CD4-positive, alpha-beta T cell treated with Interleukin-15 for 1 hour (primary cell): ENCODE measurements at regions not wholly inside any gene's neighbourhood (a gene's known extent, or its start where the extent isn't known, plus 50 kb on each side); places are given as distances from the start of the nearest gene placed in this dataset.

Source experiments
- DNase-seq: peaks from one replicate; pipeline ENCODE4 v3.0.0-alpha.2; 2020

DNA sequence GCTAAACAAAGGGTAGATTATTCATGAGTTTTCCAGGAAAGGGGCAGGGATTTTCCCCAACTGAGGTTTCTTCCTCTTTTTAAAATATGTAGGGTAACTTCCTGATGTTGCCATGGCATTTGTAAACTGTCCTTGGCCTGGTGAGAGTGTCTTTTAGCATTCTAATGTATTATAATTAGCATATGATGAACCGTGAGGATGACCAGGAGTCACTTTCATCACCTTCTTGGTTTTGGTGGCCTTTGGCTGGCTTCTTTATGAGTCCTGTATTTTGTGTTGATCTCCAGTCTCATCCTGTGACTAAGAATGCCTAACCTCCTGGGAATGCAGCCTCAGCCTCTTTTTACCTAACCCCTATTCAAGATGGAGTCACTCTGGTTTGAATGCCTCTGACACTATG, 391.0 kb upstream of the LINC00305 start:
- DNase-seq: no peak

DNA sequence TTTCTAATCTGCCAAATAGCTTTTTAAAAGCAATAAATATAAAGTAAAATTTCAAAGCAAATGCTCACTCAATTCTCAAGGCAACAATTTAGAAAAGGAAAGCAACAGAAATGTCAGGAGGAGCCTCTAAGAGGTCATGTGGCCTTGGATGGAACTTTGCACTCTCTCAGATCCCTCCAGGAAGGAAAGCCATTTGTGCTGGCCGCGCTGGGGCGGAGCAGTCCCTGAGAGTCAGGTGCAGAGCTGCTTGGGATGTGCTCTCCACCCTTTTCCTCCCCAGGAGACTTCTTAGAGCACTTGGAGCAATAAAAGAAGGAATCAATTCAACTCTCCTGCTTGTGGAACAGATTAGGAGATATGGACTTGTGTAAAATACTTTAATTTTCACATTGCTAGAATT, 379.8 kb upstream of the LINC00305 start:
- DNase-seq: no peak

DNA sequence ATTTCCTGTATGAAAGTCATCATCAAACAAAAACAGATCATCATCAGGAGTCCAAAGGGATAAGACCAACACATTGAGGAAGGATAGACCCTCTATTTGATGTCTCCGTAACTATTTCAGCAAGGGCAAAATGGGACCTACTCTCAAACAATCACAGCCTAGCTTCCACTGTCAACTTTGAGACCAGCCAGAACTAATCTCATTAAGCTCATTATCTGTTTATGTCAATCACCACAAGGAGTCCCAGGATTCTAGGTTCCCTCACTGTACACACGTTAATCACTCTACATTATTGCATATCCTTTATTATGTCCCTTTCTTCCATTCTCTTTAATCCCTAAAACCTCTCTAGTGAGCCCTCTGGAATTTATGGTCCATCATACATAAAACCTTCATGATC, 370.3 kb upstream of the LINC00305 start:
- no peak for DNase-seq

DNA sequence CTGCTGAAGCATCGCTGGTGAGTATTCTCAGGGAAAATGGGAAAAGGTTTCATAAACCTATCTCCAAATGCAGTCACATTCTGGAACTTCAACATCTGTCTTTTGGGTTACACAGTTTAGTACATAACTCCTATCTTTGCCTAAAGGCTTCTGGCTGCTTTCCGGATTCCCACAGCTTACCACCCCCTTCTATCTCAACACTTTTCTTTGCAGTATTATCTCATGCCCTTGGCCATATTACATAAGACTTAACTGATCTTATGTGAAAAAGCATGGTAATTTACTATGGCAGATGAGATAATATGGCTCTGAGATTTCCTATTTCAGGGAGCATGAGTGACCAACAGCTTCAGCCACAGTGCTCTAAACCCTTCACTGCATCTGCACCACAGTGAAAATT, 369.3 kb upstream of the LINC00305 start:
- no peak for DNase-seq

DNA sequence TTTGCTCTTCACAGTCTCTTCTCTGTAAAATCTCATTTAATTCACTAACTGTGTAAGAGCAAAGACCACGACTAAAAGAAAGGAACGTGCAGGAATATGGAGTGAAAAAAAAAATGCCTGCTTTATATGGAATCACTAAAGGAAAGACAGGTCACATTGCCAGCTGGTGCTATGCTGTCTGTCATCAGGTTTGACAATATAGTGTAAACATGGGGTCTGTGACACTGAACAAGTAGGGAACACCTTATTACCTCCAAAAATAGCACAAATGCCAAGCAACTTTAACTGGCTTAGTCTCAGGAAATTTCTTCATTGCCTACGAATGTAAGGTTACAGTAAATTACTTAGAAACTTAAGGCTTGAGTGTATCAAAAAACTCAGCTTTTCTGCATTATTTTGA, 364.5 kb upstream of the LINC00305 start:
- DNase-seq: no peak

DNA sequence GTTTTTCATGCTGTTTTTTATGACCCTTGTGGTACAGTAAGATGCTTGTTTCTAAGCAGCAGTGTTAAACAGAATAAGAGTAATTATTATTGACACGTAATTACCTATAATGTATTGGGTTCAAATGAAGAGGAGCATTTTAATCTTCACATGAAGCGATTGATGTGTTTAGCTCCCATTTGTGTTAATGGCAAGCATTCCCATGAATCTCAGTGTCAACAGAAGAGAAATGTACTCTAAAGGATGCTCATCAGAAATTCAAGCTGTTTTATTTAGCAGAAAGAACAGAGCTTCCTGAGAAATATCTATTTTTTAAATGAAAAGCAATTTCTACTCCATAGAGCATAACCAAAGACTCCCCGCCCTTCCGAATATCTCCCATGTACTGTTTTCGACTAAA, 341.3 kb upstream of the LINC00305 start:
- DNase-seq: no peak

DNA sequence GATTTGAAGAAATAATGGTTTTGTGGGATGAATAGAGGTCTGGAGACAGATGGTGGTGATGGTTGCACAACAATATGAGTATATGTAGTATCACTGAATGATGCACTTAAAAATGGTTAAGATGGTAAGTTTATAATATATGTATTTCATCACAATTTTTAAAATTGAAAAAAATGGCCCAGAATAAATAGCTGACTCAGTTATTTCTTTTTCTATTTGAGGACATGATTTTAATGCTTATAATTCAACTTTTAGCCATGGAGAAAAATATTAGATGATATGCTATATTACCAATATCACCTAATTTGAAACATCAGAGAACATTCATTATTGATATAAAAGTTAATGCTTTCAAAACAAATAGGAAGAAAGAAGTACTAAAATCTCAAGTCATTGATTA, 339.8 kb upstream of the LINC00305 start:
- DNase-seq: no peak

DNA sequence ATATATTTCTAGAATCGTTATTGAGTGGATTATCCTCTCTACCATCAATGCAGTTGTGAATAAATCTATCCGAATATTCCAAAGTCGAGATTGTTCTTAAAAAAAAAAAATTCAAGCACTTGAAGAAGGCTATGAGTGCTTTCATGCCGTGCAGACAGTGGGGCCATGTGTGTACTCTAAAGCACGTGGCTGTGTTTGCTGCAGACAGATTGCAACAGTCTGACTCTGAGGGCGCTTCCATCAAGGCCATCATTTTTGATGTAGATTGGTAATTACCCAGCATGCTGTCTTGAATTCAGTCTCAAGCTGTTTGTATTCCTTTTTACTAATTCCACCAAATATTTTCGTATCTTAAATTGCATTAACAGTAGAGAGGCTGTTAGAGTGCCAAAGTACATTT, 325.9 kb upstream of the LINC00305 start:
- no peak for DNase-seq

DNA sequence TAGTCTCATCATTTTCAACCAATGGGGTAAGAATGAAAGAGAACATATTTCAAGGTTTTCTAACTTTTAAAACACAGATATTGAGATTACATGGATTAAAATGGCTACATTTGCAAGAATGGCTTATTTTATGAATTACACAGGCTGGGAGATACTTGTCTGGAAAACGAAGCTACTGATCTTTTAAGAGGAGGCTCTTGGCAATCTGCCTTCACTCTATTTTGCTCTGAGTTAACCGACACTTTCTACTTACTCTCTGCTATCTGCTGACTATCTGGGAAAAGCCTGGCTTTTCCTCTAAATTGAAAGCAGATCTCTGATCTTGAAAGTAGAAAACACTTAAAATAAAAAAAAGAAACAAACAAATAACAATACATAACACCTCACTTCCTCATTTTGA, 325.4 kb upstream of the LINC00305 start:
- DNase-seq: no peak

DNA sequence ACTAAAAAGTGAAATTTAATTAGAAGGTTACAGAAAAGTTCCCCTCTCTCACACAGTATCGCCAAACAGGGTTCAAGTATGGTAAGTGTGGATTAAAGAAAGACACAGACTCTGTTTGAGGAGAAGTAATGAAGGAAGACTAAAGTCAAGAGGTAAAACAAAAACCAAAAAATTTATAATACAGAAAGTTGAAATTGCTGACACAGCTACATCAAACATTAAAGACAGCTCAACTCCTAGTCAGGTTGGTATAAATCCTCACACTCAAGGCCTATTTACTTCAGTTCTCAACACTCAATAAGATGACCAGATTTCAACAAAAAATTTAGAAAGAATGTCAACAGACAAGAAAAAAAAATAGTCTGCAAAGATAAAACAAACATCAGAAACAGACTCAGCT, 300.5 kb upstream of the LINC00305 start:
- DNase-seq: no peak

DNA sequence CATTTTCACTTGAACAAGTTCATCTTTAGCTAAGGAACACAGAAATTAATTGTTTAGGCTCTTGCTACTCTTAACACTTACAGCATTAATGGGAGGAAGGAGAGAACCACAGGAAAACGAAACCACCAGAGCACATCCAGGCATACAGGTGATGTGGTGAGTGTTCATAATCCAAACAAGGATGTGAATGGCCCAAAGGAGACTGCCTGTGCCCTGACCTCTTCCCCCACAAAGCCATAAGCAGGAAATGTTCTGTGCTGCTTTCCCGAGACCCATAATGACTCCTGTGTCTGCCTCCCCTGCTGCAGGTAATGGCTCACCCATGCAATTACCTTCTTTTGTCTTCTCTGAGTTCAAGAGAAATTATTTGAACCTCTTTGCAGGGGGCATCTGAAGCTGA, 295.9 kb upstream of the LINC00305 start:
- no peak for DNase-seq

DNA sequence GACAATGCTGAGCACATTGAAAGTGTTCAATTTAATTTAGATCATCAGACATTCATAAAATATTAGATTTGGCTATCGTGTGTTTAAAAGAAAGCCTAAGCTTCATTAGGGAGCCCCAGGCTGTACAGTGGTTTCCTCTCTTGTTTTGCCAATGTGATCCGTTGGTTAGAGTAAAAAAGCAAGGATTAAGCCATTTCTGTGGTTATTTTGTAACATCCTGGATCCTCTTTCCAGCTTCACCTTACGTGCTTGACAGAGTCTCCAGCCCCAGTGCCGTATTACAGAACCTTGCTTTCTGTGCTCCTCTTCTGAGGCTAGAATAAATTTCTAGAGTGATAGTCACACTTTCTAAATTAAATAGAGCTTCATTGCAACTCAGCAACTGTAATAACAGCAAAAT, 289.3 kb upstream of the LINC00305 start:
- no peak for DNase-seq

DNA sequence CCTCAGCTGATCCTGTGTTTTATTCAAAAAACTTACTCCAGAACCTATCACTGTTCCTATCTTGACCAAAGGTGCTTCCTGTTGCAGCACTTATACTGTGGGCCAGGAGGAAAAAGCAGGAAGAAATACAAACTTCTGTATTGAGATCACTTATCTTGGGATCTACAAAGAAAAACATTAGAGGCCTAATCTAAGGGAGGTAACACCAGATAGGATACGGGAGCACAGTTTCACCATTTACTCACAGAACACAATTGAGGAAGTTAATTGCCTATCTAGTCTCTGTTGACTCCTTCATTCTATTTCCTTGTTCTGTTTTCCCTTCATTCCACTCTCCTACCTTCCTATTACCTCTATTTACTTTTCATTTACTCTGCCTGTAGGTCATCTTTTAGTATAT, 287.2 kb upstream of the LINC00305 start:
- DNase-seq: no peak

DNA sequence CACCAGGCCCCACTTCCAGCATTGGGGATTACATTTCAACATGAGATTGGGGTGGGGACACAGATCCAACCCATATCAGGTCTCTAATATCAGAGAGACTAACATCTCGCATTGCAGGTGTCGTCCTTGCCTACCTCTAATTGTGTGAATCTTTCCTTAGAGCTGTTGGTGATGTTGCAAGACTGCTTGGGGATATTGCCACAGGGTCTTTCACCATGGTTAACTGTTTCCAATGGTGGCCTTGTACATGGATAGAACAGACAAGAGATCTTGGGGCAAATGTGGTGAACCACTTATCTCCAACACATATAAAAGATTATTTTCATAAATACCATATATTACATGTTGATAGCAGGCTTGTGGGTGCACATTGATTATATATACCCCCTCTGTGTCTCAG, 270.3 kb upstream of the LINC00305 start:
- no peak for DNase-seq

DNA sequence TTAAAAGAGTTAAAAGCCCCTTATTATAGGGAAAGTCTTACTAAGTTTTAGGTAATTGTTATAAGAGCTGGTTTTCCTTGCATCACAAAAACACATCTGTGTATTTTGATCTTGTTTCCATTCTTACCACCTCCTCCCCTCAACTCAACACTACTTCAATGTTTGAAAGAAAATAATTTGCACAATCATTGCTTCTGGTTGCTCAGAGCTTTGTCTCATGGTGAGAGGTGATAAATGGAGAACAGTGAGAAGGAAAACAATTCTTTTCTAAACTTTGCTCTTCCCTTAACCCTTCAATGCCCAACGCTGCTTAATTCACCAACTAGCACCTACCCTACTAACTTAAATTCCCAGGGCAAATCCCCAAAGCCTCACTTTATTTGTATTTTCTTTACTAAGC, 268.1 kb upstream of the LINC00305 start:
- no peak for DNase-seq

DNA sequence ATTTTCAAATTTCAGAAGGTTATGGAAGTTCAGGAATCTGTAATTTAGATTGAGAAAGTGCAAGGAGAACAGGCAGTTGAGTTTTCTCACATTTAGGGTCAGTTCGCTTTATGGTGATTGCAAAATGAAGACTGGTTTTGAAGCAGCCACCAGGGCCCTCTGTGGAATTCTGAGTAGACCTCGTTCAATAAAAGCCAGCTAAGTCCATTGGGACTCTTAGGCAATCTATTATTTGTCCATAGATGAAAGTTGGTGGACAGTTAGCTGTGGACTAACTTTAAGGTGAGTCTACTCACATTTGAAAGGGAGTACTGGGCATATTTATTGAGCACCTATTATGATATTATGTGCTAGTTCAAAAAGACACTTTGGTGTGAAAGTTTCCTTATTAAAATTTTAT, 266.3 kb upstream of the LINC00305 start:
- DNase-seq: no peak

DNA sequence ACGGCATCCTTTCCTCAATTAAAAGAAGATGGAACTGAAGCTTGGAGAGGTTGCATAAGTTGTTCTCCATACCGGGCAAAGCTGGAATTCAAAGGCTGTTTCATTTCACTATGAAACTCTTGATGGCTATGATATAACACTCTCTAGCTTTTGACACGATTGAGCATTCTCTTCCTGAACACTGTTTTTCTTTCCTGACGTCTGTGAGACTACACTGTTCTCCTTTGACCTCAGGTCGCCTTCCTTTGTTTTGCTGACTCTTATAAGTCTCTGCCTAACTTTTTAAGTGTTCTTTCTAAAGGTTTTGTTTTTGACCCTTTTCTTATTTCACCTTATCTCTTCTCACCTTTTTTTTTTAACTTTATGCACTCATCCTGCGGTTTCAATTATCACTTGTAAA, 261.8 kb upstream of the LINC00305 start:
- no peak for DNase-seq

DNA sequence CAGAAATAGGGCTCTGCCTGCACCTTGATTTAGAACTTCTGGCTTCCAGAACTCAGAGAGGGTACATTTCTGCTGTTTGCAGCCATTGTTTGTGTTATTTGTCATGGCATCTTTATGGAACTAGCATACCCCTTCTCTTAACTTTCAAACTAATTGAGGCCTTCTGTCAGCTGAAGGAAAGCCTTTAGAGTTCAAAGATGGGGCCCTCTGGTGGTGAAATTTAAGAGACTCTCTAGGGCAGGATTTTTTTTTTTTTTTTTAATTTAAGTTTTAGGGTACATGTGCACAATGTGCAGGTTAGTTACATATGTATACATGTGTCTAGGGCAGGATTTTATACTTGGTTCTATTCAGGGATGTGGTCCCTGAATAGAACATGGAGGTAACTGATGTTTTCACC, 260.6 kb upstream of the LINC00305 start:
- DNase-seq: no peak

DNA sequence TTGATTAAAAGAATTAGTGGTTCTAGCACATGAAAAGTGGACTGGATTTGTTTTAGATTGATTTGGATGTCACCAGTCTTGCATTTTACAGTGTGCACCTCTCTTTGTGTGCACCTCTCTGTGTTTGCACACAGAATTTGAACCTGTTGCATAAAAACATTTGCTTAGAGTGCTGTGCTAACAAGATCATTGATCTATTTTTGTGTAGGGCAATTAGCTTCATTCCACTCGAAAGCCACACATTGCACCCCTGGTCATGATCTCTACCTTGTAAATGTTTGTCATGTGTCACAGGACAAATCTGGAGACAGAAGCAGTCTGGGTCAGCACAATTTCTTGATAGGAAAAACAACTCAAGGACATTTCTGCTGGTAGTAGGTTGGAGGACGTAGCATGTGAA, 258.7 kb upstream of the LINC00305 start:
- no peak for DNase-seq

DNA sequence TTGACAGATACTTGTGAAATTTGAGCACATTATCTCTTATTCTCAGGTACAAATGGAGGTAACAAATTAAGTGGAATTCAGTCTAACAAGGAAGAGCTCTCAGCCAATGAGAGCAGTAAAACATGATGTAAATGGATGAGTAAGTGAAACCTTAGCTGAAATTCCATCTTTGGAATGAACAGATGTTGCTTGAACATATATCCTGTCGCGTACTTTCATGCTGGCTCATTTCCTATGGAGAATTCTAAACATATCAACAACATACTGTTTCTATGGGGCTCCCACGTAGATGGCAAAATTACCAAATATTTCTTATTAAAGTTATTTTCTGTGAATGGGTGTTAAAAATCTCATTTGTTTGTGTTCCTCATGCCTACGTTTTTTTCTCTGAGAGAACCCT, 256.3 kb upstream of the LINC00305 start:
- no peak for DNase-seq

DNA sequence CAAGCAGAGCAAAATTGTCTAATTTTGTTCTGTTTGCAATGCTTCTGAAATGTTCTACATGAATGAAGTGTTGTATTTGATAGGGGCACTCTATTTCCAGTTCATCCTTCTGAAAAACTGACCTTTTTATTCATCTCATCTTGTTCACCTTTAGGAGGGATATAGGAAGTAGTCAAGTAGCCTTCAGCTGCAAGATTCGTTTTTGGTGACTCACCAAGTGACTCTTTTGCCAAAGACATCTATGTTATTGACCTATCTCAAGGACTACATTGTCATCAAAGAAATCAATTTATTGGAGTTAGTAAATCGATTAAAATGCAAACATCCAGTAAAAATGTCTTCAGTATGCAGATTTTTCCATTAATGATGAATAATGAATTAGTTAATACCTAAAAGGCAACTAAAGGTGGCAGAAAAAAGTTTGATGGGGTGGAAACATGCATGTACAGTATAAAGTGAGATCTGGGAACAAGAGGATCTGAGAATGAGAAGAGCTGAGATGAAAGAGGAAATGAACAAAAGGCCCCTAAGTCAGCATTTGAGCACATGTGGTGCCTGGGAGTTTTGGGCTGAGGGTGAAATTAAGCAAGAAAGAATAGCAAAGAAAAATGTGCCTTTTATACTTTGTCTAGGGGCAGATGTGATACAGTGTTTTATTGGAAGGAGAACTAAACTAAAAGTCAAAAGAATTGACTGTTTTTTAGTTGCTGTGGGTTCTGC, 255.1 kb upstream of the LINC00305 start:
- no peak for DNase-seq

DNA sequence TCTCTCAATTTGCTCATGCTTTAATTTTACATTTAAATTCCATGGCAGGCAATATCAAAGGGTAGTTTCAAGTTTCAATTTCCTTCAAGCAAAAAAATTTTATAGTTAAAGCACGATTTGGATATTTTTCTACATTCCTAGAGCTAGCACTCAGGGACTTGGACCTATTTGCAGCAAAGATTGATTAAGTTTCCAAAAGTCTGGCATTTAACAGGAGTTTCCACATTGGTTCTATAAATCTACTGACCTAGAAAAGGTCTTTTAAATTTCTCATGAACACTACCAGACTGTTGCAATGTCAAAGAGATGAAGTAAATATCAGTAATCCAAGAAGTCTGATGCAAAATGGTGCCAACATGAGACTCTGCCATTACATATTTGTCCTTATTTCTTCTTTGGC, 253.7 kb upstream of the LINC00305 start:
- no peak for DNase-seq

DNA sequence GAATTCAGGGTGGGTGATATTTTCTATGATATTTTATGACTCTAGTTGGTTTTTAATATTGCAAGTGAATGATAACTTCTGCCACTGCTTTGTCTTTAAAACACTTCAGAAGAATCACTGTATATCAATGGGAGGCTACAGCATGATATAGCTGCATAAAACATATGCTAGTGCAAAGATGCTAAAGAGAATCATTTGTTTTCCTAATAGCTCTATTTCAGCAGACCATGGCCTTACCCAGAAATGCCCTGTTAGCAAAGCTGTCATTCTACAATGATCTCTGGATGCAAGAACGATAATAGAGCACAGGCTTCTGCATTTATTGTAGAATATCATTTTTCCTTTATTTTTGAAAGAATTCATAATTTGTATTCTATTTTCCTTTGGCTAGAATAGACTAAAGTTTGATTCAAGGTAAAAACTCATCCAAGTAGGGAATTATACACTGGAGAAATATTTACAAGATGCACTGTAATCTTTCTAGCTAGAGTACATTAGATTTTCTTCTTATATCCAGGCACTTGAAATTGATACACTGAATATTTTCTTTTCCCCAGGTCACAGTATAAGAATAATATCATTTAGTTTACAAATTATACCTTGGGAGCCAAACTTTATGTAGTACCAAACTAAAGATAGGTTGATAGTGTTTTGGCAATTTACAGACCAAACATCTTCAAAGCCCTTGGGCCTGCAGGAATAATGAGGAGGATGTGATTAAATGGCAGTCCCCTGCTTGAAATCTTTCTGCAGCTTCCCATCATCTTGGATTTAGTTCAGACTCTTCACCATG, 252.6 kb upstream of the LINC00305 start:
- DNase-seq: no peak

DNA sequence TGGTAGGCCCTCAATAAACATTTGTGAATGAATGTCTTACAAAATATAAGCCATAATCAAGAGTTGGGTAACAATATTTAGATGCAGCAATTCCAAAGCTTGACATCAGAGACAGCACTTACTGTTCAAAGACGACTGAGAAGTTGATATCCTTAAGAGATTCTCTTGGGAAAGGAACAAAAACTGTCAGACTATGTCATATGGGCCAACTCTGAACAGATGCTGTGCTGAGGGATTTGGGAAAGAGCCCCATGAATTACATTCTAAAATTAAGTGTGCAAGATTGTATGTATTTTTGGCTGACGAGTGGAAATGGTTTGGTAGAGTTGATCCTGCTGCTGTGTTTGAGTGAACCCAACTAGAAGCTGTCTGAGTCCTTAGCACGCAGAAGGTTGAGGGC, 250.7 kb upstream of the LINC00305 start:
- no peak for DNase-seq

DNA sequence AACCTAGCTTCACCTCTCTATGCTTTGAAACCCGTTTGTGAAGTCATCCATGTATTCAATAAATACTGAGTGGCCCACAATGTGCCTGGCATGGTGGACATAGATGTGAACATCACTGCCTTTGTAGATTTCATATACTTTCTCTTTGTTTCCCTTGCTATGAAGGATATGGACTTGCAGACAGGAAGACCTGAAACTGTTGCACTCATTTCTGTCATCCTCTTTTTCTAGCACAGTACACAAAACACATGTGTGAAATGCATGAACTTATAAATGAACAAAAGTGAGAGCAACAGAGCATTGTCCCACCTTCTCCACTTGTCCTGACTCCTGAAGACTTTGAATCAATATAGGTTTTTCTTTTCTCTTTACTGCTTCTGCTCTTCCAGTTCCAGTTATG, 249.4 kb upstream of the LINC00305 start:
- DNase-seq: no peak
